ENCODE measurements at regions not wholly inside any gene's neighbourhood (a gene's known extent, or its start where the extent isn't known, plus 50 kb on each side); places are given as distances from the start of the nearest gene placed in this dataset.

GRCh38 chr2:19505199-19506136, 147.0 kb upstream of the OSR1 start (continued):
- TF ChIP-seq ZNF343 (CRISPR knock-in tag; IDR thresholded peaks at IDR 0.05) = 0 out of 2 replicates have a peak, but pooled peaks have one; percentile 70
- TF ChIP-seq ZBTB25 (CRISPR knock-in tag; IDR thresholded peaks at IDR 0.05) = peak; percentile 53; the same call in 1 of the 2 replicates
- TF ChIP-seq PTBP1 (IDR thresholded peaks at IDR 0.05; ENCODE audit: low read depth, low read length, poor library complexity, severe bottlenecking) = no peak
- no peak for TF ChIP-seq PRPF4 (IDR thresholded peaks at IDR 0.05; ENCODE audit: low read depth, low read length, poor library complexity, severe bottlenecking)
- TF ChIP-seq ETV6 (CRISPR knock-in tag; conservative IDR thresholded peaks at IDR 0.05) = peak; percentile 60; the same call in 1 of the 2 replicates
- no peak for TF ChIP-seq MAFG (CRISPR knock-in tag; IDR thresholded peaks at IDR 0.05)
- TF ChIP-seq CBFB (CRISPR knock-in tag; IDR thresholded peaks at IDR 0.05) = peak; percentile 91
- TF ChIP-seq MYC (CRISPR knock-in tag; IDR thresholded peaks at IDR 0.05; ENCODE audit: borderline replicate concordance) = no peak
- 0 out of 2 replicates have a peak, but pooled peaks have one; percentile 49 for TF ChIP-seq ZNF747 (CRISPR knock-in tag; IDR thresholded peaks at IDR 0.05; ENCODE audit: borderline replicate concordance)
- peak; percentile 84 for TF ChIP-seq ZFP1 (CRISPR knock-in tag; IDR thresholded peaks at IDR 0.05)
- no peak; the same call in 1 of the 2 replicates for TF ChIP-seq HOXA3 (CRISPR knock-in tag; IDR thresholded peaks at IDR 0.05)
- TF ChIP-seq ZC3H4 (CRISPR knock-in tag; IDR thresholded peaks at IDR 0.05; ENCODE audit: borderline replicate concordance) = no peak; the same call in 1 of the 2 replicates
- TF ChIP-seq KDM6A (CRISPR knock-in tag; IDR thresholded peaks at IDR 0.05; ENCODE audit: low read depth) = peak; percentile 86
- TF ChIP-seq WIZ (CRISPR knock-in tag; IDR thresholded peaks at IDR 0.05) = peak; percentile 80
- no peak for TF ChIP-seq ZNF10 (CRISPR knock-in tag; IDR thresholded peaks at IDR 0.05; ENCODE audit: borderline replicate concordance, low read depth)
- no peak for TF ChIP-seq ZNF720 (CRISPR knock-in tag; IDR thresholded peaks at IDR 0.05)
- peak; percentile 62 for TF ChIP-seq HDAC1 (CRISPR knock-in tag; IDR thresholded peaks at IDR 0.05)
- no peak for TF ChIP-seq ADNP (CRISPR knock-in tag; IDR thresholded peaks at IDR 0.05)
- TF ChIP-seq SNAPC5 (CRISPR knock-in tag; IDR thresholded peaks at IDR 0.05; ENCODE audit: borderline replicate concordance) = no peak
- TF ChIP-seq PHF21A (CRISPR knock-in tag; IDR thresholded peaks at IDR 0.05) = peak; percentile 66
- peak; percentile 81 for TF ChIP-seq PITX1 (CRISPR knock-in tag; IDR thresholded peaks at IDR 0.05)
- TF ChIP-seq FOXP1 (IDR thresholded peaks at IDR 0.05) = no peak
- TF ChIP-seq FOXP1 (CRISPR knock-in tag; IDR thresholded peaks at IDR 0.05) = peak; percentile 75
- no peak for TF ChIP-seq HOXA7 (CRISPR knock-in tag; IDR thresholded peaks at IDR 0.05)
- peak; percentile 94 for TF ChIP-seq RXRB (CRISPR knock-in tag; IDR thresholded peaks at IDR 0.05; ENCODE audit: borderline replicate concordance)
- peak; percentile 85 for TF ChIP-seq ETV5 (CRISPR knock-in tag; IDR thresholded peaks at IDR 0.05; ENCODE audit: borderline replicate concordance)
- no peak for TF ChIP-seq ZNF652 (CRISPR knock-in tag; IDR thresholded peaks at IDR 0.05; ENCODE audit: borderline replicate concordance, low read depth)
- peak; percentile 20; the same call in 1 of the 2 replicates for TF ChIP-seq ZHX1 (CRISPR knock-in tag; IDR thresholded peaks at IDR 0.05; ENCODE audit: low read depth)
- TF ChIP-seq FOXC1 (CRISPR knock-in tag; IDR thresholded peaks at IDR 0.05; ENCODE audit: borderline replicate concordance) = no peak
- TF ChIP-seq FOXO1 (CRISPR knock-in tag; IDR thresholded peaks at IDR 0.05) = peak; percentile 89

All from HepG2 (cell line).